H1 (cell line): ENCODE measurements at regions not wholly inside any gene's neighbourhood (a gene's known extent, or its start where the extent isn't known, plus 50 kb on each side); places are given as distances from the start of the nearest gene placed in this dataset.

ENCODE experiments used
- CTCF ChIA-PET: fragments of 300-600 bp; sonication (Branson Sonifier 250); formaldehyde crosslinking; loops from one replicate; lab custom pipeline; 2021; ENCODE audit not compliant: partially characterized antibody; lab: Charles Lee
- POLR2A ChIA-PET: fragments of 300-600 bp; sonication (Branson Sonifier 250); formaldehyde crosslinking; loops from one replicate; lab custom pipeline; 2021; ENCODE audit warnings: inconsistent platforms; ENCODE audit not compliant: partially characterized antibody; lab: Charles Lee
- DNase-seq, 2 experiments: peaks; one replicate each; pipeline versions ENCODE4 v3.0.0 to v3.0.0-alpha.2; 2010 to 2022; ENCODE audit warnings: low spot score in 2 of 2, low read depth in 1 of 2, mixed read lengths in 1 of 2
- FAIRE-seq: peaks from 2 replicates; lab custom pipeline; 2011; peaks lifted over from hg19 to GRCh38; lab: Jason Lieb, UNC
- H2AFZ ChIP-seq: 2 replicates; pipeline ENCODE4 v1.8.1; 2012; ENCODE audit warnings: low read length, inconsistent platforms
- H2AK5ac ChIP-seq: 2 replicates; pipeline ENCODE4 v1.6.1; 2013; ENCODE audit warnings: low read depth, low read length
- H2BK120ac ChIP-seq: replicated peaks from 2 replicates; pipeline ENCODE3; 2013; ENCODE audit warnings: low read depth, low read length, inconsistent platforms
- H2BK12ac ChIP-seq: 2 replicates; pipeline ENCODE4 v1.6.1; 2013; ENCODE audit warnings: low read depth, low read length
- H2BK15ac ChIP-seq: 2 replicates; pipeline ENCODE4 v1.6.1; 2013; ENCODE audit warnings: low read length
- H2BK20ac ChIP-seq: 2 replicates; pipeline ENCODE4 v1.6.1; 2013; ENCODE audit warnings: low read length
- H2BK5ac ChIP-seq: 2 replicates; pipeline ENCODE4 v1.6.1; 2013; ENCODE audit warnings: low read depth, low read length
- H3K14ac ChIP-seq: 2 replicates; pipeline ENCODE4 v1.6.1; 2013; ENCODE audit warnings: inconsistent platforms; ENCODE audit not compliant: insufficient read length
- H3K18ac ChIP-seq: 2 replicates; pipeline ENCODE4 v1.6.1; 2013; ENCODE audit warnings: low read length; ENCODE audit errors: extremely low read depth
- H3K23ac ChIP-seq: 2 replicates; pipeline ENCODE4 v1.6.1; 2013; ENCODE audit warnings: inconsistent platforms; ENCODE audit not compliant: insufficient read length
- H3K23me2 ChIP-seq: 2 replicates; pipeline ENCODE4 v1.6.1; 2013; ENCODE audit warnings: low read depth, low read length
- H3K27ac ChIP-seq: 2 replicates; pipeline ENCODE4 v1.6.1; 2011; ENCODE audit warnings: low read depth, low read length, inconsistent platforms
- H3K27me3 ChIP-seq, 4 experiments: replicated peaks in 1 of 4; 1 replicate in 1 of 4; 2 replicates in 3 of 4; pipeline versions ENCODE4 v1.6.1 to v1.8.1; 2011 to 2013; ENCODE audit warnings: low read length in 3 of 4, mild to moderate bottlenecking in 3 of 4, inconsistent platforms in 2 of 4, mixed read lengths in 2 of 4, moderate library complexity in 1 of 4; ENCODE audit not compliant: control insufficient read depth in 3 of 4, insufficient read depth in 3 of 4; ENCODE audit errors: extremely low read depth in 1 of 4
- H3K36me3 ChIP-seq, 4 experiments: 2 replicates each; pipeline versions ENCODE4 v1.6.1 to v1.8.1; 2011 to 2013; ENCODE audit warnings: mild to moderate bottlenecking in 4 of 4, low read length in 3 of 4, moderate library complexity in 2 of 4, control low read depth in 1 of 4, inconsistent platforms in 1 of 4; ENCODE audit not compliant: insufficient read depth in 4 of 4, control insufficient read depth in 2 of 4
- H3K4ac ChIP-seq: replicated peaks from 2 replicates; pipeline ENCODE3; 2013; ENCODE audit warnings: low read length, low read depth, mixed read lengths, inconsistent platforms; ENCODE audit not compliant: insufficient read length
- H3K4me1 ChIP-seq, 4 experiments: replicated peaks in 1 of 4; 1 replicate in 1 of 4; 2 replicates in 3 of 4; pipeline versions ENCODE4 v1.6.1 to v1.8.1; 2011 to 2013; ENCODE audit warnings: low read length in 3 of 4, inconsistent platforms in 2 of 4, mixed read lengths in 1 of 4; ENCODE audit not compliant: insufficient read depth in 4 of 4, control insufficient read depth in 3 of 4
- H3K4me2 ChIP-seq, 2 experiments: 2 replicates each; pipeline versions ENCODE4 v1.6.1 to v1.8.1; 2011 to 2013; ENCODE audit warnings: low read depth in 2 of 2, low read length in 2 of 2, control low read depth in 1 of 2, inconsistent platforms in 1 of 2, mild to moderate bottlenecking in 1 of 2; ENCODE audit not compliant: insufficient read depth in 1 of 2
- H3K4me3 ChIP-seq, 4 experiments: fragments of 200-600, 300-600 bp in 1 of 4; sonication (generic), shearing (Covaris generic), sonication (Bioruptor Twin) in 1 of 4; 2 replicates each; pipeline versions ENCODE4 v1.5.1 to v1.8.1; 2011 to 2016; ENCODE audit warnings: low read length in 4 of 4, low read depth in 3 of 4, control low read depth in 2 of 4, inconsistent platforms in 2 of 4, mild to moderate bottlenecking in 2 of 4, mixed read lengths in 1 of 4, moderate library complexity in 1 of 4; ENCODE audit not compliant: insufficient read depth in 2 of 4; ENCODE audit errors: extremely low read depth in 1 of 4
- H3K56ac ChIP-seq: replicated peaks from 2 replicates; pipeline ENCODE3; 2013; ENCODE audit warnings: low read depth, mild to moderate bottlenecking, mixed read lengths, low read length, inconsistent platforms; ENCODE audit not compliant: insufficient read length
- H3K79me1 ChIP-seq: 2 replicates; pipeline ENCODE4 v1.6.1; 2013; ENCODE audit warnings: low read depth, low read length, control low read depth
- H3K79me2 ChIP-seq, 2 experiments: 2 replicates each; pipeline versions ENCODE4 v1.6.1 to v1.8.1; 2012 to 2013; ENCODE audit warnings: low read length in 2 of 2, mild to moderate bottlenecking in 2 of 2, inconsistent platforms in 1 of 2; ENCODE audit not compliant: insufficient read depth in 2 of 2, control insufficient read depth in 1 of 2
- H3K9ac ChIP-seq, 4 experiments: replicated peaks in 1 of 4; 1 replicate in 1 of 4; 2 replicates in 3 of 4; pipeline versions ENCODE4 v1.6.1 to v1.8.1; 2011 to 2013; ENCODE audit warnings: low read depth in 3 of 4, low read length in 3 of 4, control low read depth in 2 of 4, mild to moderate bottlenecking in 2 of 4, moderate library complexity in 2 of 4, inconsistent platforms in 1 of 4; ENCODE audit errors: extremely low read depth in 1 of 4
- H3K9me3 ChIP-seq, 2 experiments: 2 replicates each; pipeline versions ENCODE4 v1.6.1 to v1.8.1; 2012 to 2013; ENCODE audit warnings: mild to moderate bottlenecking in 2 of 2, moderate library complexity in 2 of 2, control low read depth in 1 of 2, inconsistent platforms in 1 of 2, low read depth in 1 of 2, low read length in 1 of 2, mixed read lengths in 1 of 2; ENCODE audit not compliant: insufficient read depth in 2 of 2
- H4K20me1 ChIP-seq, 2 experiments: replicated peaks in 1 of 2; 2 replicates each; pipeline versions ENCODE3 to v1.8.1; 2011 to 2013; ENCODE audit warnings: inconsistent platforms in 2 of 2, low read length in 2 of 2, mild to moderate bottlenecking in 1 of 2; ENCODE audit not compliant: insufficient read depth in 2 of 2, control insufficient read depth in 1 of 2
- H4K5ac ChIP-seq: 2 replicates; pipeline ENCODE4 v1.6.1; 2013; ENCODE audit warnings: low read length, low read depth, mixed read lengths, inconsistent platforms; ENCODE audit not compliant: insufficient read length
- H4K8ac ChIP-seq: 2 replicates; pipeline ENCODE4 v1.8.0; 2013; ENCODE audit warnings: mild to moderate bottlenecking, moderate library complexity, low read length, inconsistent platforms; ENCODE audit not compliant: insufficient read depth; ENCODE audit errors: extremely low read depth
- H4K91ac ChIP-seq: replicated peaks from 2 replicates; pipeline ENCODE3; 2013; ENCODE audit warnings: low read length, mixed read lengths, inconsistent platforms; ENCODE audit not compliant: insufficient read length
- BCL11A ChIP-seq, 2 experiments: IDR thresholded peaks; one replicate each; pipeline ENCODE4 v1.6.1; 2011; ENCODE audit warnings: low read depth in 2 of 2, low read length in 2 of 2, mild to moderate bottlenecking in 2 of 2
- CREB1 ChIP-seq: IDR thresholded peaks from 2 replicates; pipeline ENCODE4 v1.6.1; 2012; ENCODE audit warnings: inconsistent platforms
- JUN ChIP-seq: IDR thresholded peaks from 2 replicates; pipeline ENCODE4 v1.6.1; 2011; ENCODE audit warnings: low read depth, mild to moderate bottlenecking, improper control_type of control experiment, low read length
- POLR2AphosphoS5 ChIP-seq: IDR thresholded peaks from 2 replicates; pipeline ENCODE4 v1.6.1; 2011; ENCODE audit warnings: low read depth, low read length
- RBBP5 ChIP-seq: IDR thresholded peaks from 2 replicates; pipeline ENCODE4 v1.7.1; 2012; ENCODE audit warnings: low read depth, mild to moderate bottlenecking, inconsistent platforms, low read length, moderate library complexity, borderline replicate concordance
- SUZ12 ChIP-seq: fragments of 200-600 bp; sonication (generic); IDR thresholded peaks from 2 replicates; pipeline ENCODE4 v1.6.1; 2012; ENCODE audit warnings: mild to moderate bottlenecking, inconsistent platforms, low read length, moderate library complexity, mixed read lengths
- WGBS, 2 experiments: shearing (Covaris generic) in 1 of 2; methylation state at CpG; one replicate each; pipeline versions ENCODE4 v1.1.6 to v1.1.7; 2013 to 2015; ENCODE audit warnings: low lambda C conversion rate in 2 of 2, mixed read lengths in 2 of 2, inconsistent platforms in 1 of 2, low coverage in 1 of 2, missing lambda C conversion rate in 1 of 2; ENCODE audit not compliant: insufficient replicate concordance in 2 of 2, insufficient coverage in 1 of 2, insufficient read length in 1 of 2; ENCODE audit errors: extremely low coverage in 1 of 2, missing lambda C conversion rate in 1 of 2; 5-methylcytosine and 5-hydroxymethylcytosine counted together

- H3K4me2 ChIP-seq = no peak overlapping the region
- WGBS, 2 experiments = 61% methylated on average over 4 of the region's 4 CpGs; no CpG with 5 or more reads in 1 of the 2 experiments
These were observed 1030.4 kb upstream of the CNTN5 start for GRCh38 chr11:97990162-97990920.

More at GRCh38 chr11:97990162-97990920, 1030.4 kb upstream of the CNTN5 start:
- no peaks in the 10 kb centered on the region for H3K4me1 ChIP-seq
- no peaks in the 10 kb centered on the region for H4K20me1 ChIP-seq
- no peak overlapping the region for H3K9ac ChIP-seq
- no peak for TF ChIP-seq SUZ12
- no peak for TF ChIP-seq CREB1
- no peak for TF ChIP-seq JUN
- no peak for TF ChIP-seq POLR2AphosphoS5
- TF ChIP-seq RBBP5 = no peak
- no peak for TF ChIP-seq BCL11A (IDR thresholded peaks at IDR 0.05; ENCODE audit: low read depth in 2 of 2, low read length in 2 of 2)
- H3K79me2 ChIP-seq = no peaks in the 10 kb centered on the region
- no peak overlapping the region for H2AK5ac ChIP-seq
- no peaks in the 10 kb centered on the region for H3K36me3 ChIP-seq
- H4K8ac ChIP-seq = no peak overlapping the region
- FAIRE-seq = no peak
- H3K23ac ChIP-seq = no peak overlapping the region
- no peak overlapping the region for H2BK12ac ChIP-seq
- H3K4me3 ChIP-seq = no peak overlapping the region
- H3K18ac ChIP-seq = no peak overlapping the region
- no peak overlapping the region for H2BK120ac ChIP-seq
- no peak overlapping the region for H3K4ac ChIP-seq
- H4K91ac ChIP-seq = no peak overlapping the region
- no peaks in the 10 kb centered on the region for H3K23me2 ChIP-seq
- no peak overlapping the region for H3K14ac ChIP-seq
- no peak overlapping the region for H2BK20ac ChIP-seq
- no peak overlapping the region for H3K56ac ChIP-seq
- H2BK5ac ChIP-seq = no peak overlapping the region
- ChIA-PET POLR2A (no interaction called here), CTCF (interaction anchor here (1.1 kb wide), 1 partner anchor 1025 kb away, joined by 4 read pairs; no protein-coding TSS in a partner anchor)
- H2BK15ac ChIP-seq = no peak overlapping the region
- no peaks in the 10 kb centered on the region for H3K27me3 ChIP-seq
- DNase-seq = no peak
- H4K5ac ChIP-seq = no peak overlapping the region
- no peaks in the 10 kb centered on the region for H3K79me1 ChIP-seq
- no peak overlapping the region for H2AFZ ChIP-seq
- H3K9me3 ChIP-seq = no peaks in the 10 kb centered on the region
- no peak overlapping the region for H3K27ac ChIP-seq
